BLaER1 (cell line): ENCODE measurements at regions not wholly inside any gene's neighbourhood (a gene's known extent, or its start where the extent isn't known, plus 50 kb on each side); places are given as distances from the start of the nearest gene placed in this dataset.
"Not testable (repeated sequence)": the region's sequence is repeated elsewhere in the genome, so short reads cannot be mapped to it uniquely, and the experiment has no call there.

Experiments
- H3K27ac ChIP-seq: shearing (Covaris generic); formaldehyde crosslinking; 2 replicates; pipeline ENCODE4 v1.8.1; 2022
- H3K27me3 ChIP-seq: shearing (Covaris generic); formaldehyde crosslinking; 2 replicates; pipeline ENCODE4 v1.8.1; 2022
- H3K36me3 ChIP-seq: shearing (Covaris generic); formaldehyde crosslinking; 2 replicates; pipeline ENCODE4 v1.8.1; 2022
- H3K4me1 ChIP-seq: shearing (Covaris generic); formaldehyde crosslinking; 2 replicates; pipeline ENCODE4 v1.8.1; 2022
- H3K4me2 ChIP-seq: shearing (Covaris generic); formaldehyde crosslinking; 2 replicates; pipeline ENCODE4 v1.8.1; 2022
- H3K4me3 ChIP-seq: shearing (Covaris generic); formaldehyde crosslinking; 2 replicates; pipeline ENCODE4 v1.8.1; 2022
- H3K9ac ChIP-seq: shearing (Covaris generic); formaldehyde crosslinking; 2 replicates; pipeline ENCODE4 v1.8.1; 2022
- H3K9me3 ChIP-seq: shearing (Covaris generic); formaldehyde crosslinking; 2 replicates; pipeline ENCODE4 v1.8.1; 2022
- H4K20me1 ChIP-seq: shearing (Covaris generic); formaldehyde crosslinking; 2 replicates; pipeline ENCODE4 v1.8.1; 2022
- Cebpa-rat ChIP-seq: shearing (Covaris generic); IDR thresholded peaks from 2 replicates; pipeline ENCODE4 v1.8.1; 2022

DNA sequence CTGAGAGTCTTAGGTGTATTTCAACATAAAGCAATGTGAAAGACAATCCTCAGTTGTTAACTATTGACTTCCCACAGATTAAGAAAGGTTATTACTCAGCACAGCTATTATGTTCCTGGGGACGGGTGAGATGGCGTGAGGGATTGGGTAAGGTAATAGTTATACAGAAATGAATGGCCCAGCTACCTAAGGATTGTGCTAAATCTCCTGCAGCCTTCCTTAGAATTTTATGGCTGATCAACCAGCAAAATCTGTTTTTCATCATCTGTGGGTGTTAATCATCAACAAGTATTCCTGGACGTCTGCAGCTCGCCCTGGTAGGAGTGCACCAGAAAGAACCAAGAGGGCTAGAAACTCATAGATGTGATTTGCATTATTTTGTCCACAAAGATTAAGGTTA is 146.0 kb upstream of the IVNS1ABP start:
- no peak overlapping the region for H3K27ac ChIP-seq
- no peaks in the 10 kb centered on the region for H3K36me3 ChIP-seq
- H4K20me1 ChIP-seq: no peaks in the 10 kb centered on the region
- H3K9ac ChIP-seq: no peak overlapping the region
- no peak overlapping the region for H3K4me3 ChIP-seq
- H3K27me3 ChIP-seq: no peaks in the 10 kb centered on the region
- TF ChIP-seq Cebpa-rat: no peak
- H3K9me3 ChIP-seq: no peaks in the 10 kb centered on the region
- no peak overlapping the region for H3K4me2 ChIP-seq
- H3K4me1 ChIP-seq: no peaks in the 10 kb centered on the region

- H4K20me1 ChIP-seq: not testable (repeated sequence)
These were observed 143.7 kb upstream of the IVNS1ABP start for GRCh38 chr1:185460723-185461122.

DNA sequence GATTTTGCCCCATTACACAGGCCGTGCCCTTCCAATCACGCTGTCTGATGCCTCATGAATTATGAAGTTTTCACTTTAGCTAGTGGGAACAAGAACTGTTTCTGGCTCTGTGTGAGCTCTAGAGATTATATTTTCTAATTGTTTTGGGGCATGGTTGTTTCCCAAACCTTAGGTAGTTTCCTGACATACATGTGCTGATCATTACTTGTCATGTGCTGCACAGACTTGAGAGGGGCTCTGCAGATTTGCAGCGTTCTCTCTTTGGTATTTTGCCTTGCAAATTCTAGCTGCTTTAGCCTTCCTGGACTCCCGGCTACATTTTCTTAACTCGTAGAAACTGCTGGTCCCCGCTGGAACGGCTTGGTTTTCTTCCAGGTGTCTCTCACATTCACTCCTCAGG is 142.1 kb upstream of the IVNS1ABP start:
- H3K27ac ChIP-seq: no peak overlapping the region
- no peak overlapping the region for H3K4me3 ChIP-seq
- no peak overlapping the region for H3K9ac ChIP-seq
- no peaks in the 10 kb centered on the region for H3K4me1 ChIP-seq
- no peaks in the 10 kb centered on the region for H3K36me3 ChIP-seq
- no peaks in the 10 kb centered on the region for H3K27me3 ChIP-seq
- H4K20me1 ChIP-seq: no peaks in the 10 kb centered on the region
- TF ChIP-seq Cebpa-rat: no peak
- H3K4me2 ChIP-seq: no peak overlapping the region
- no peaks in the 10 kb centered on the region for H3K9me3 ChIP-seq

More at GRCh38 chr1:185460723-185461122, 143.7 kb upstream of the IVNS1ABP start:
- H3K4me1 ChIP-seq, H3K9ac ChIP-seq, H3K27me3 ChIP-seq, H3K4me3 ChIP-seq, H3K9me3 ChIP-seq, H3K27ac ChIP-seq, H3K36me3 ChIP-seq, H3K4me2 ChIP-seq: not testable (repeated sequence)

GRCh38 chr1:185458670-185459069 is 141.6 kb upstream of the IVNS1ABP start:
- no peak overlapping the region for H3K4me2 ChIP-seq
- no peaks in the 10 kb centered on the region for H3K27me3 ChIP-seq
- no peak overlapping the region for H3K4me3 ChIP-seq
- no peaks in the 10 kb centered on the region for H3K4me1 ChIP-seq
- no peaks in the 10 kb centered on the region for H3K36me3 ChIP-seq
- no peak overlapping the region for H3K9ac ChIP-seq
- no peak overlapping the region for H3K27ac ChIP-seq
- H3K9me3 ChIP-seq: no peaks in the 10 kb centered on the region
- H4K20me1 ChIP-seq: no peaks in the 10 kb centered on the region
- no peak for TF ChIP-seq Cebpa-rat

GRCh38 chr1:185453496-185454192 is 136.6 kb upstream of the IVNS1ABP start:
- no peak overlapping the region for H3K27ac ChIP-seq
- H3K9me3 ChIP-seq: no peaks in the 10 kb centered on the region
- no peaks in the 10 kb centered on the region for H3K36me3 ChIP-seq
- no peaks in the 10 kb centered on the region for H3K27me3 ChIP-seq
- H3K9ac ChIP-seq: no peak overlapping the region
- H4K20me1 ChIP-seq: no peaks in the 10 kb centered on the region
- no peak overlapping the region for H3K4me2 ChIP-seq
- H3K4me3 ChIP-seq: no peak overlapping the region
- H3K4me1 ChIP-seq: no peaks in the 10 kb centered on the region
- no peak for TF ChIP-seq Cebpa-rat

- Histone ChIP-seq H3K4me1 (no peaks in the 10 kb centered on the region), H3K4me2 (no peak overlapping the region), H3K4me3 (no peak overlapping the region), H3K9me3 (no peaks in the 10 kb centered on the region), H3K27me3 (no peaks in the 10 kb centered on the region), H3K27ac (no peak overlapping the region), H3K9ac (no peak overlapping the region), H3K36me3 (no peaks in the 10 kb centered on the region), H4K20me1 (no peaks in the 10 kb centered on the region)
- TF ChIP-seq Cebpa-rat: no peak
These were observed 133.9 kb upstream of the IVNS1ABP start for GRCh38 chr1:185450917-185451316.

DNA sequence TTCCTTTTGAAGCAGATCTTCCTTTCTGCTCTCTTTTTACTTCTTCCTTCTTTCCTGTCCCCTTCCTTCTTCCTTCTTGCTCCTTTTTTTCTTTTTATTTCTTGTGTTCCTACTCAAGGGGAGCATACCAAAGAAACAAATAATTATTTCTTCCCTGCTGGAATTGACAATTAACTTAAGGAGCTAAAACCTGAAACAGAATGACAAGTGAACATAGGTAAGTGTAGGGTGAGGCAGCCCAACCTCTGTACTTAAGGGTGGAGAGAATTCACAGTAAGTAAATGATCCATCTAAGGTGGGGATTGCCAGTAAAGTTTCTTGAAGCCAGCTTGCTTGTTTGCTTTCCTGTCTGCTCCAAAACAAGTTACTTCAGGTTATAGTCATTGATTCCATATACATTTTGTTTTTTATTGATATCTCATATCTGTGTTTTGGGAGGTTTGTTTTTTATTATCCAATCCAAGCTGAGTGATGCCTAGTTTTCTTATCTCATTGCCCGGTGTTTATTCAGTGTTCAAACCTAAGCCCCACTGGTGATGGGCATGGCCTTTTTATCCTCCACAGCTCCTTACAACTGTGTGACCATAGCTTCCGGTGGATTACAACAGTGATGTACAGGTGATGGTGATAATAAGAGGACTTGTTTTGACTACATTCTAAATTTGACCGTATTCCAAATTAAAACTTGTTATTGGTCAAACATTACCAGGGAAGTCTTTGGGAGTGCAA is 133.2 kb upstream of the IVNS1ABP start:
- no peak overlapping the region for H3K27ac ChIP-seq
- no peaks in the 10 kb centered on the region for H3K27me3 ChIP-seq

GRCh38 chr1:185449378-185450059 is 132.5 kb upstream of the IVNS1ABP start:
- Histone ChIP-seq H3K36me3 (no peaks in the 10 kb centered on the region), H3K4me3 (no peak overlapping the region), H3K27ac (no peak overlapping the region), H3K4me1 (no peaks in the 10 kb centered on the region), H4K20me1 (no peaks in the 10 kb centered on the region), H3K9ac (no peak overlapping the region), H3K4me2 (no peak overlapping the region), H3K27me3 (no peaks in the 10 kb centered on the region), H3K9me3 (no peaks in the 10 kb centered on the region)
- no peak for TF ChIP-seq Cebpa-rat

More for the DNA sequence above, 133.2 kb upstream of the IVNS1ABP start:
- Histone ChIP-seq H3K9ac (no peak overlapping the region), H4K20me1 (no peaks in the 10 kb centered on the region), H3K9me3 (no peaks in the 10 kb centered on the region), H3K4me3 (no peak overlapping the region), H3K4me2 (no peak overlapping the region), H3K36me3 (no peaks in the 10 kb centered on the region), H3K4me1 (no peaks in the 10 kb centered on the region)
- no peak for TF ChIP-seq Cebpa-rat

- Histone ChIP-seq H3K9ac (no peak overlapping the region), H3K4me2 (no peak overlapping the region), H4K20me1 (no peaks in the 10 kb centered on the region), H3K36me3 (no peaks in the 10 kb centered on the region), H3K9me3 (no peaks in the 10 kb centered on the region), H3K27ac (no peak overlapping the region), H3K27me3 (no peaks in the 10 kb centered on the region), H3K4me1 (no peaks in the 10 kb centered on the region), H3K4me3 (no peak overlapping the region)
- no peak for TF ChIP-seq Cebpa-rat
These were observed 131.6 kb upstream of the IVNS1ABP start for GRCh38 chr1:185448591-185449186.

GRCh38 chr1:185446131-185446530 is 129.1 kb upstream of the IVNS1ABP start:
- no peak for TF ChIP-seq Cebpa-rat

More at GRCh38 chr1:185446131-185446530, 129.1 kb upstream of the IVNS1ABP start:
- no peaks in the 10 kb centered on the region for H3K9me3 ChIP-seq
- H3K4me2 ChIP-seq: no peak overlapping the region
- H3K4me1 ChIP-seq: no peaks in the 10 kb centered on the region
- no peaks in the 10 kb centered on the region for H3K27me3 ChIP-seq
- no peak overlapping the region for H3K4me3 ChIP-seq
- H3K27ac ChIP-seq: no peak overlapping the region
- no peaks in the 10 kb centered on the region for H3K36me3 ChIP-seq
- H4K20me1 ChIP-seq: no peaks in the 10 kb centered on the region
- H3K9ac ChIP-seq: no peak overlapping the region
